Common myeloid progenitor, CD34-positive (primary cell): ENCODE measurements at regions not wholly inside any gene's neighbourhood (a gene's known extent, or its start where the extent isn't known, plus 50 kb on each side); places are given as distances from the start of the nearest gene placed in this dataset.

ENCODE experiments used
- CTCF ChIA-PET: fragments of 350-600 bp; sonication (Branson Sonifier 250); formaldehyde crosslinking; loops from one replicate; lab custom pipeline; 2021; ENCODE audit warnings: antibody characterized with exemption; lab: Charles Lee
- POLR2A ChIA-PET: fragments of 350-600 bp; sonication (Branson Sonifier 250); formaldehyde crosslinking; loops from one replicate; lab custom pipeline; 2021; ENCODE audit warnings: antibody characterized with exemption; lab: Charles Lee
- DNase-seq, 3 donors: peaks; one replicate each; pipeline versions ENCODE4 v3.0.0 to v3.0.0-alpha.2; 2013
- H3K27ac ChIP-seq, 2 experiments: 1 replicate in 1 of 2; 2 replicates in 1 of 2; pipeline ENCODE4 v1.7.0; 2013; ENCODE audit warnings: inconsistent platforms in 2 of 2, low read length in 2 of 2, mild to moderate bottlenecking in 2 of 2, low read depth in 1 of 2, moderate library complexity in 1 of 2; ENCODE audit not compliant: severe bottlenecking in 2 of 2, insufficient read depth in 1 of 2, poor library complexity in 1 of 2
- H3K27me3 ChIP-seq, 5 experiments: replicated peaks in 2 of 5; 1 replicate in 3 of 5; 2 replicates in 2 of 5; pipeline versions ENCODE4 v1.6.1 to v1.7.0; 2013; ENCODE audit warnings: low read length in 4 of 5, mild to moderate bottlenecking in 2 of 5, moderate library complexity in 2 of 5, inconsistent platforms in 1 of 5; ENCODE audit not compliant: insufficient read depth in 5 of 5, control insufficient read depth in 4 of 5
- H3K36me3 ChIP-seq, 4 experiments: 1 replicate in 2 of 4; 2 replicates in 2 of 4; pipeline versions ENCODE4 v1.6.1 to v1.7.0; 2013; ENCODE audit warnings: low read length in 3 of 4, control low read depth in 1 of 4, mild to moderate bottlenecking in 1 of 4; ENCODE audit not compliant: control insufficient read depth in 4 of 4, insufficient read depth in 4 of 4
- H3K4me1 ChIP-seq, 4 experiments: 1 replicate in 3 of 4; 2 replicates in 1 of 4; pipeline versions ENCODE4 v1.6.1 to v1.7.1; 2013; ENCODE audit warnings: low read length in 3 of 4, mild to moderate bottlenecking in 3 of 4, control low read depth in 1 of 4, inconsistent platforms in 1 of 4, moderate library complexity in 1 of 4; ENCODE audit not compliant: control insufficient read depth in 4 of 4, insufficient read depth in 4 of 4; ENCODE audit errors: control extremely low read depth in 1 of 4
- H3K4me3 ChIP-seq, 7 experiments: 1 replicate in 4 of 7; 2 replicates in 3 of 7; pipeline versions ENCODE4 v1.5.1 to v1.7.0; 2013; ENCODE audit warnings: mild to moderate bottlenecking in 7 of 7, low read length in 6 of 7, moderate library complexity in 6 of 7, inconsistent platforms in 2 of 7, low read depth in 2 of 7, control low read depth in 1 of 7; ENCODE audit not compliant: insufficient read depth in 4 of 7, control insufficient read depth in 1 of 7; ENCODE audit errors: extremely low read depth in 1 of 7
- H3K9me3 ChIP-seq, 5 experiments: 1 replicate in 4 of 5; 2 replicates in 1 of 5; pipeline versions ENCODE4 v1.6.1 to v1.7.1; 2013; ENCODE audit warnings: low read length in 4 of 5, mild to moderate bottlenecking in 2 of 5, inconsistent platforms in 1 of 5, low read depth in 1 of 5, moderate library complexity in 1 of 5; ENCODE audit not compliant: control insufficient read depth in 4 of 5, insufficient read depth in 2 of 5; ENCODE audit errors: control extremely low read depth in 1 of 5
- WGBS: methylation state at CpG from one replicate; pipeline ENCODE4 v1.1.5; 2013; ENCODE audit not compliant: insufficient coverage; 5-methylcytosine and 5-hydroxymethylcytosine counted together

- Histone ChIP-seq H3K9me3 (no peaks in the 10 kb centered on the region), H3K27ac (no peak overlapping the region), H3K27me3 (no peaks in the 10 kb centered on the region), H3K4me3 (no peak overlapping the region), H3K36me3 (no peaks in the 10 kb centered on the region), H3K4me1 (no peaks in the 10 kb centered on the region)
- 100% methylated on average over 3 of the region's 3 CpGs for WGBS
- POLR2A ChIA-PET: no interaction called here
- DNase-seq: no peak
- CTCF ChIA-PET: no interaction called here
Observed at GRCh38 chr6:140073456-140073855, 699.0 kb upstream of the CITED2 start.

GRCh38 chr6:140071601-140072062, 697.2 kb upstream of the CITED2 start:
- POLR2A ChIA-PET: no interaction called here

GRCh38 chr6:140070846-140071473, 696.5 kb upstream of the CITED2 start:
- H3K27me3 ChIP-seq: no peaks in the 10 kb centered on the region
- CTCF ChIA-PET: no interaction called here
- no peak overlapping the region for H3K4me3 ChIP-seq
- no peaks in the 10 kb centered on the region for H3K4me1 ChIP-seq
- H3K9me3 ChIP-seq: no peaks in the 10 kb centered on the region
- no peaks in the 10 kb centered on the region for H3K36me3 ChIP-seq
- WGBS: 82% methylated on average over 2 of the region's 3 CpGs
- no peak overlapping the region for H3K27ac ChIP-seq
- POLR2A ChIA-PET: no interaction called here
- peak in 2 of 3 donors; percentile 1 to 16 for DNase-seq

More at GRCh38 chr6:140071601-140072062, 697.2 kb upstream of the CITED2 start:
- no CpG with 5 or more reads among the region's 1 CpG for WGBS
- Histone ChIP-seq H3K36me3 (no peaks in the 10 kb centered on the region), H3K27ac (no peak overlapping the region), H3K4me3 (no peak overlapping the region), H3K9me3 (no peaks in the 10 kb centered on the region), H3K4me1 (no peaks in the 10 kb centered on the region), H3K27me3 (no peaks in the 10 kb centered on the region)
- DNase-seq: no peak
- CTCF ChIA-PET: no interaction called here

- ChIA-PET CTCF (no interaction called here), POLR2A (no interaction called here)
- Histone ChIP-seq H3K4me3 (no peak overlapping the region), H3K9me3 (no peaks in the 10 kb centered on the region), H3K4me1 (no peaks in the 10 kb centered on the region), H3K27ac (no peak overlapping the region), H3K27me3 (no peaks in the 10 kb centered on the region), H3K36me3 (no peaks in the 10 kb centered on the region)
- no peak for DNase-seq
Observed at GRCh38 chr6:140069576-140069975, 695.1 kb upstream of the CITED2 start.

- WGBS: no CpG with 5 or more reads among the region's 3 CpGs
- no peak overlapping the region for H3K27ac ChIP-seq
- H3K36me3 ChIP-seq: no peaks in the 10 kb centered on the region
- DNase-seq: no peak
- ChIA-PET CTCF (no interaction called here), POLR2A (no interaction called here)
- H3K9me3 ChIP-seq: no peaks in the 10 kb centered on the region
- H3K4me3 ChIP-seq: no peak overlapping the region
- no peaks in the 10 kb centered on the region for H3K27me3 ChIP-seq
- no peaks in the 10 kb centered on the region for H3K4me1 ChIP-seq
Observed at GRCh38 chr6:140068801-140069200, 694.4 kb upstream of the CITED2 start.

GRCh38 chr6:140064366-140064765, 689.9 kb upstream of the CITED2 start:
- H3K27ac ChIP-seq: no peak overlapping the region
- no peaks in the 10 kb centered on the region for H3K27me3 ChIP-seq
- POLR2A ChIA-PET: no interaction called here
- no peak overlapping the region for H3K4me3 ChIP-seq
- CTCF ChIA-PET: interaction anchor here (0.8 kb wide), 1 partner anchor 12 kb away, joined by 5 read pairs; no protein-coding TSS in a partner anchor
- H3K36me3 ChIP-seq: no peaks in the 10 kb centered on the region
- no peaks in the 10 kb centered on the region for H3K4me1 ChIP-seq
- 97% methylated on average over 6 of the region's 7 CpGs for WGBS
- no peaks in the 10 kb centered on the region for H3K9me3 ChIP-seq
- DNase-seq: no peak

GRCh38 chr6:140063021-140063399, 688.6 kb upstream of the CITED2 start:
- Histone ChIP-seq H3K4me3 (no peak overlapping the region), H3K4me1 (no peaks in the 10 kb centered on the region), H3K27ac (no peak overlapping the region), H3K9me3 (no peaks in the 10 kb centered on the region), H3K27me3 (no peaks in the 10 kb centered on the region), H3K36me3 (no peaks in the 10 kb centered on the region)
- CTCF ChIA-PET: interaction anchor here (0.7 kb wide), 1 partner anchor 10 kb away, joined by 3 read pairs; no protein-coding TSS in a partner anchor
- no peak for DNase-seq
- POLR2A ChIA-PET: no interaction called here
